ENCODE measurements at regions not wholly inside any gene's neighbourhood (a gene's known extent, or its start where the extent isn't known, plus 50 kb on each side); places are given as distances from the start of the nearest gene placed in this dataset.

DNA sequence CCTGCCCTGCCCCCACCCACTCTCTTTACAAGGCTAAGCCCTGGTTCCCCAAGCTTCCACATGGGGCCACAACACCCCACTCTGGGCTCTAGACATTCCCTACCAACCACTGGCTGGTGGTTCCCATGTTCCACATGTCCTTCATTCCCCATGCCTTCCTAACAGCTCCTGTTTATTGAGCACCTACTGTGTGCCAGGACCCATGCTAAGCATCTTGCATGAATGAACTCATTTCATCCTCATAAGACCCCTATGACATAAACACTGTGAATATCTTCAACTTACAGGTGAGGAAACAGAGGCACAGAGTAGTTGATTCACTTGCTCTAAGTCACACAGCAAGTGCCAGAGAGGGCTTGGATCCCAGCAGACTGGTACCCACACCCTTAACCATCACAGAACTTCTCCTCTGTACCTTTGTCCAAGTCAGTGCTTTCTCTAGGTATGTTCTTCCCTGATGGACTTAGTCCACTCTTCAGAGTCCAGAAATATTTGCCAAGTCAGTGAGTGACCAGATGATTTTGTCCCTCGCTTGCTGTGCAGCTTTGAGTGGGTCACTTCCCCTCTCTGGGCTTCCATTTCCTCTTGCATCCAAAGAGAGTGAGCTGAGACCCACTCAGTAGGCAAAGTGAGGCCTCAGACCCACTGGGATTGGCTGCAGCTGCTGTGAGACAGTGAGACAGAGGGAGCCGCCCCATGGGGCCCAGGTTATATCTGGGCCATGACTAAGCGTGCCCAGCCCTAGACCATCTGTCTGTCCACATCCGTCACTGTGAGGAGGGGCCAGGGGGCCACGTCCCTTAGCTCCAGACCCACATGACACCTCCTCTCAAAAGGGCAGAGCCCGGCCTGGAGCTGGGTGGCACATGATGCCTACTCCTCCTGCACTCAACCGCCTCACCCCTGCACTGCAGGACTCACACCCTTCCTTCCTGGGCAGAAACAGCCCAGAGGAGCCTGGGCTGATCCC is 132.4 kb downstream of the MN1 start:
- Histone ChIP-seq H3K4me3 (no peak overlapping the region), H3K9me3 (no peaks in the 10 kb centered on the region), H3K36me3 (no peaks in the 10 kb centered on the region), H3K27me3 (no peaks in the 10 kb centered on the region), H3K27ac (no peak overlapping the region), H3K4me1 (ENCODE audit: insufficient read depth) (peaks cover 5% of the 10 kb centered on the region)
- no peak for DNase-seq
- intact Hi-C loops (cut with DNase I): no loop called here
- TF ChIP-seq POLR2A (IDR thresholded peaks at IDR 0.05): no peak
- TF ChIP-seq, protein P1, sequence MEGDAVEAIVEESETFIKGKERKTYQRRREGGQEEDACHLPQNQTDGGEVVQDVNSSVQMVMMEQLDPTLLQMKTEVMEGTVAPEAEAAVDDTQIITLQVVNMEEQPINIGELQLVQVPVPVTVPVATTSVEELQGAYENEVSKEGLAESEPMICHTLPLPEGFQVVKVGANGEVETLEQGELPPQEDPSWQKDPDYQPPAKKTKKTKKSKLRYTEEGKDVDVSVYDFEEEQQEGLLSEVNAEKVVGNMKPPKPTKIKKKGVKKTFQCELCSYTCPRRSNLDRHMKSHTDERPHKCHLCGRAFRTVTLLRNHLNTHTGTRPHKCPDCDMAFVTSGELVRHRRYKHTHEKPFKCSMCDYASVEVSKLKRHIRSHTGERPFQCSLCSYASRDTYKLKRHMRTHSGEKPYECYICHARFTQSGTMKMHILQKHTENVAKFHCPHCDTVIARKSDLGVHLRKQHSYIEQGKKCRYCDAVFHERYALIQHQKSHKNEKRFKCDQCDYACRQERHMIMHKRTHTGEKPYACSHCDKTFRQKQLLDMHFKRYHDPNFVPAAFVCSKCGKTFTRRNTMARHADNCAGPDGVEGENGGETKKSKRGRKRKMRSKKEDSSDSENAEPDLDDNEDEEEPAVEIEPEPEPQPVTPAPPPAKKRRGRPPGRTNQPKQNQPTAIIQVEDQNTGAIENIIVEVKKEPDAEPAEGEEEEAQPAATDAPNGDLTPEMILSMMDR (IDR thresholded peaks at IDR 0.05): no peak
- 72 to 86% (median 73%) methylated on average over 7 of the region's 7 CpGs for WGBS, 3 donors

DNA sequence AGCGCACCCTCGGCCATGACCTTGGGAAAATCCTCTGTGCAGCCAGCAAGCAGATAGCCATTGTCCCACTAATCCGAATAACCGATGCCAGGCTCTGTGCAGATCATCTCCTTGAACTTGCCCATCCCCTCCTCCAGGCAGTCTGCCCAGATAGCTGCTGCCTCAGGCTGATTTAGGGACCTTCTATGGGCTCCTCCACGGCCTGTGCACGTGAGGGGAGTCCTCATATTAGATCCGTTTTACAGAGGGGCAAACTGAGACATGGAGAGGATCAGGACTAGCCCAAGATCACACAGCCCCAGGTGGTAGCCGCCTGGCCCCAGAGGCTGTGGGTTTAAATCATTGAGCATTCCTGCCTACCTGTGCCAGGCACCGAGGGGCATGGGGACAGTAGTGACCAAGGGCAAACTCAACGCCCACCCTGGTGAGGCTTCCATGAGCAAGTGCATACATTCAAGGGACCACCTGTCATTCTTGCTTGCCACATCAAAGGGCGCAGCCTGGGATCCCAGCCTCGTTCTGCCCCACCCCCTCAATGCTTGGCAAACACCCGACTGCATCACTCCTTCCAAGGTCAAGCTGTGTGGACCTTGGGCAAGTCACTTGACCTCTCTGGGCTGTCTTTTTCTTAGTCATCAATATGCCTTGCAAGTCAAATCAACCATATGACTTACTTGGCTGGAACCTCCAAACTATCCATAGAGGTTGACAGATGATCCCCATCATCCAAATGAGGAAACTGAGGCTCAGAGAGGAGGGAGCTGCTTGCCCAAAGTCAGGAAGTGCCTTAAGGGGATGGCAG is 131.6 kb downstream of the MN1 start:
- Histone ChIP-seq H3K4me3 (no peak overlapping the region), H3K36me3 (no peaks in the 10 kb centered on the region), H3K27me3 (no peaks in the 10 kb centered on the region), H3K27ac (no peak overlapping the region), H3K4me1 (ENCODE audit: insufficient read depth) (peaks cover 5% of the 10 kb centered on the region), H3K9me3 (no peaks in the 10 kb centered on the region)
- 51 to 59% (median 53%) methylated on average over 13 of the region's 13 CpGs for WGBS, 3 donors
- intact Hi-C loops (cut with DNase I): loop anchor here in 1 of 4 donors (10.0 kb wide), 1 partner anchor 135 kb away; the partner anchor contains the start of gene MN1
- no peak for TF ChIP-seq EP300 (IDR thresholded peaks at IDR 0.05)
- TF ChIP-seq, protein P1 (IDR thresholded peaks at IDR 0.05): no peak
- no peak for TF ChIP-seq POLR2A (IDR thresholded peaks at IDR 0.05)
- no peak for DNase-seq

DNA sequence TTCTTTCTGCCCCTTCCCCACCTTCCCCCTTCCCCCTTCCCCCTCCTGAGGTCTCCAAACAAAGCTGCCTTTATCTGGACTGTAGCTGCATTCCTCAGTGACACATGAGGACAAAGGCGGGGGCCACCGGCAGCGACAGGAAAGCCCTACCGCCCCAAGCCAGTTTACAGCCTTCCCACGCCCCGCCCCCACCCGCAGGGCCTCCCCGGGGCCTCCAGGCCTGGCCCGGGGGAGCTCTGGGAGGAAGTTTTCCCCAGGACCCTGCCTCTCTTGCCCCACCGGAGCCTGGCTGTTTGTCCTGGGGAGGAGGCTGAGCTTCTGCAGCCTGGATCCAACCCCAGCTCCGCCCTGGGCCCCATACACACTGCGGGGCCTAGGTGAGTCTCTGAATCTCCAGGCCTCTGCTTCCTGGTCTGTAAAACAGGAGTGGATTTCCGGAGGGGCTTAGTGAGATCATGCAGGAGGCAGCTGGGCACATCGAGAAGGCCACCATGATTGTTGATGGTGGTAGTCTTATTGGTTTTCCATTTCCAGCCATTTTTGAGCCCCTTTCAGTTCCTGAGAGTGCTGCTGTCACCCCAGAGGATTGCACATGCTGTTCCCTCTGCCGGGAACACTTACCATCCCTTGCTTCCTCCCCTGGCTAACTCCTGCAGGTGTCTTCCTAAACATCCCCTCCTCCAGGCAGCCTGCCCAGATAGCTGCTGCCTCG is 130.7 kb downstream of the MN1 start:
- Histone ChIP-seq H3K27ac (no peak overlapping the region), H3K27me3 (no peaks in the 10 kb centered on the region), H3K36me3 (no peaks in the 10 kb centered on the region), H3K4me1 (ENCODE audit: insufficient read depth) (peaks cover 7% of the 10 kb centered on the region), H3K9me3 (no peaks in the 10 kb centered on the region), H3K4me3 (no peak overlapping the region)
- TF ChIP-seq POLR2A (IDR thresholded peaks at IDR 0.05) (no peak), EP300 (IDR thresholded peaks at IDR 0.05) (no peak)
- TF ChIP-seq, protein P1 (IDR thresholded peaks at IDR 0.05): no peak
- intact Hi-C loops (cut with DNase I): loop anchor here in 1 of 4 donors (10.0 kb wide), 1 partner anchor 134 kb away; the partner anchor contains the start of gene MN1
- DNase-seq: no peak
- 45 to 53% (median 52%) methylated on average over 15 to 16 of the region's 16 CpGs for WGBS, 3 donors

GRCh38 chr22:27671413-27671935 is 130.1 kb downstream of the MN1 start:
- H3K9me3 ChIP-seq: no peaks in the 10 kb centered on the region
- no peak overlapping the region for H3K27ac ChIP-seq
- TF ChIP-seq EP300 (IDR thresholded peaks at IDR 0.05): no peak
- TF ChIP-seq, protein P1 (IDR thresholded peaks at IDR 0.05): no peak
- no peak for TF ChIP-seq POLR2A (IDR thresholded peaks at IDR 0.05)
- WGBS, 3 donors: 93 to 94% (median 94%) methylated on average over 3 of the region's 3 CpGs
- H3K4me1 ChIP-seq (ENCODE audit: insufficient read depth): peaks cover 8% of the 10 kb centered on the region
- H3K27me3 ChIP-seq: no peaks in the 10 kb centered on the region
- H3K36me3 ChIP-seq: no peaks in the 10 kb centered on the region
- intact Hi-C loops (cut with DNase I): loop anchor here in 1 of 4 donors (10.0 kb wide), 1 partner anchor 133 kb away; the partner anchor contains the start of gene MN1
- no peak overlapping the region for H3K4me3 ChIP-seq
- DNase-seq: no peak
